ENCODE measurements at regions not wholly inside any gene's neighbourhood (a gene's known extent, or its start where the extent isn't known, plus 50 kb on each side); places are given as distances from the start of the nearest gene placed in this dataset.
A peak's percentile ranks its signal among the peaks of the same experiment; 100 is the strongest.

DNA sequence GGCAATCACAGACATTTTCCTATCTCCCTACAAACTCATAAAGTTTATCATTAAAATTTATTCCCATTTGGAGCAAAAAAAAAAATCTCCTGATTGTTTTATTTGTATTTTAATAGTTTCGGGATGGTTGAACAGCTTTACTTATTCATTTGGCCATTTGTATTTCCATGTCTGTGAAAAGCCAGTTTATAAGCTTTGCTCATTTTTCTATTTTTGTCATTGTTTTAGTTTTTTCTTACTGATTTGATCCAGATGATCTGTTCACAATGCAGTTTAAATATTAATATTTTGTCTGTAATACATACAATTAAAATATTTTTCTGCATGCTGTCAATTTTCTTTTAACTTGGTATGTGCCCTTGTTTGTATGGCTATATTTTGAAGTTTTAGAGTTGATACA, 65.2 kb upstream of the CCN2 start:
- intact Hi-C loops (cut with DNase I; ENCODE audit: low total_unique reads) = no loop called here
- H3K27me3 ChIP-seq = no peaks in the 10 kb centered on the region
- no peaks in the 10 kb centered on the region for H3K36me3 ChIP-seq
- no peaks in the 10 kb centered on the region for H3K9me3 ChIP-seq
- 75 to 94% (median 90%) methylated on average over 1 of the region's 1 CpG for WGBS, 5 donors
- H3K27ac ChIP-seq = no peak overlapping the region
- TF ChIP-seq POLR2A (IDR thresholded peaks at IDR 0.05) (no peak), EP300 (IDR thresholded peaks at IDR 0.05) (no peak), POLR2AphosphoS5 (IDR thresholded peaks at IDR 0.05) (no peak), CTCF (IDR thresholded peaks at IDR 0.05) (no peak)
- peaks cover 0 to 19% (median 3%) of the 10 kb centered on the region in 4 donors for H3K4me1 ChIP-seq
- no peak overlapping the region for H3K4me3 ChIP-seq
- no peak for DNase-seq

GRCh38 chr6:132011582-132011981, 60.4 kb upstream of the CCN2 start:
- intact Hi-C loops (cut with DNase I; ENCODE audit: low total_unique reads) = no loop called here
- Histone ChIP-seq H3K4me1 (peaks cover 0 to 31% (median 4%) of the 10 kb centered on the region in 4 donors), H3K27ac (peak overlapping the region in 4 of 5 donors; percentile 52 to 82 (median 67)), H3K4me3 (no peak overlapping the region), H3K27me3 (no peaks in the 10 kb centered on the region), H3K9me3 (no peaks in the 10 kb centered on the region), H3K36me3 (no peaks in the 10 kb centered on the region)
- WGBS, 5 donors = 49 to 76% (median 73%) methylated on average over 2 of the region's 2 CpGs
- TF ChIP-seq EP300 (IDR thresholded peaks at IDR 0.05) = no peak
- TF ChIP-seq POLR2AphosphoS5 (IDR thresholded peaks at IDR 0.05) = peak; percentile 47 to 51 (median 51)
- DNase-seq = no peak

DNA sequence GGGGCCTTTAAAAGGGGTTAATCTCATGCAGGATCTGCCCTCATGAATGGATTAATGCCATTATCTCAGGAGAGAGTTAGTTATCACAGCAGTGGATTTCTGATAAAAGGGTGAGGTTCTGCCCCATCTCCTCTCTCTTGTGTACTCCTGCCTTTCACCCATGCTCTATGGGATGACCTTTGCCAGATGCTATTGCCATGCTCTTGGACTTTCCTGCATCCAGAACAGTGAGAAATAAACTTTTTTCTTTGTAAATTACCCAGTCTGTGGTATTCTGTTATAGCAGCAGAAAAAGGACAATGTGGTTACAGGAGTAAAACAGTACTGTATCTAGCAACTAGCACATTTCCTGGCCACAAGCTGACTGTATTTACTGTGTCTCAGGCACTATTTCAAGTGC, 58.0 kb upstream of the CCN2 start:
- H3K27ac ChIP-seq = peak overlapping the region in 1 of 5 donors; percentile 82
- TF ChIP-seq POLR2A (IDR thresholded peaks at IDR 0.05) (no peak), POLR2AphosphoS5 (IDR thresholded peaks at IDR 0.05) (no peak), EP300 (IDR thresholded peaks at IDR 0.05) (no peak), CTCF (IDR thresholded peaks at IDR 0.05) (no peak)
- intact Hi-C loops (cut with DNase I; ENCODE audit: low total_unique reads) = no loop called here

GRCh38 chr6:132007474-132008190, 56.5 kb upstream of the CCN2 start:
- Histone ChIP-seq H3K36me3 (no peaks in the 10 kb centered on the region), H3K27me3 (no peaks in the 10 kb centered on the region), H3K4me1 (peaks cover 0 to 33% (median 6%) of the 10 kb centered on the region in 4 donors), H3K9me3 (peaks cover 0 to 13% (median 6%) of the 10 kb centered on the region in 4 donors), H3K27ac (no peak overlapping the region), H3K4me3 (no peak overlapping the region)
- intact Hi-C loops (cut with DNase I; ENCODE audit: low total_unique reads) = no loop called here
- DNase-seq = no peak
- WGBS, 5 donors = 73 to 85% (median 83%) methylated on average over 2 of the region's 2 CpGs
- no peak for TF ChIP-seq POLR2A (IDR thresholded peaks at IDR 0.05)
- TF ChIP-seq EP300 (IDR thresholded peaks at IDR 0.05) = no peak
- TF ChIP-seq CTCF (IDR thresholded peaks at IDR 0.05) = no peak
- no peak for TF ChIP-seq POLR2AphosphoS5 (IDR thresholded peaks at IDR 0.05)

More for the DNA sequence above, 58.0 kb upstream of the CCN2 start:
- DNase-seq = no peak
- H3K4me1 ChIP-seq = peaks cover 0 to 36% (median 6%) of the 10 kb centered on the region in 4 donors
- H3K36me3 ChIP-seq = no peaks in the 10 kb centered on the region
- H3K4me3 ChIP-seq = no peak overlapping the region
- peaks cover 0 to 3% (median under 1%) of the 10 kb centered on the region in 4 donors for H3K9me3 ChIP-seq
- H3K27me3 ChIP-seq = no peaks in the 10 kb centered on the region

GRCh38 chr6:132005178-132005577, 54.0 kb upstream of the CCN2 start:
- Histone ChIP-seq H3K27me3 (no peaks in the 10 kb centered on the region), H3K27ac (no peak overlapping the region), H3K36me3 (no peaks in the 10 kb centered on the region), H3K4me1 (peaks cover 0 to 10% (median 4%) of the 10 kb centered on the region in 4 donors), H3K9me3 (peaks cover 0 to 13% (median 6%) of the 10 kb centered on the region in 4 donors), H3K4me3 (no peak overlapping the region)
- 20 to 49% (median 25%) methylated on average over 2 of the region's 2 CpGs for WGBS, 5 donors
- intact Hi-C loops (cut with DNase I; ENCODE audit: low total_unique reads) = no loop called here
- TF ChIP-seq EP300 (IDR thresholded peaks at IDR 0.05) = no peak
- no peak for TF ChIP-seq CTCF (IDR thresholded peaks at IDR 0.05)
- no peak for DNase-seq

Measured in stomach (tissue), 8 donors.